ENCODE measurements at regions not wholly inside any gene's neighbourhood (a gene's known extent, or its start where the extent isn't known, plus 50 kb on each side); places are given as distances from the start of the nearest gene placed in this dataset.

DNA sequence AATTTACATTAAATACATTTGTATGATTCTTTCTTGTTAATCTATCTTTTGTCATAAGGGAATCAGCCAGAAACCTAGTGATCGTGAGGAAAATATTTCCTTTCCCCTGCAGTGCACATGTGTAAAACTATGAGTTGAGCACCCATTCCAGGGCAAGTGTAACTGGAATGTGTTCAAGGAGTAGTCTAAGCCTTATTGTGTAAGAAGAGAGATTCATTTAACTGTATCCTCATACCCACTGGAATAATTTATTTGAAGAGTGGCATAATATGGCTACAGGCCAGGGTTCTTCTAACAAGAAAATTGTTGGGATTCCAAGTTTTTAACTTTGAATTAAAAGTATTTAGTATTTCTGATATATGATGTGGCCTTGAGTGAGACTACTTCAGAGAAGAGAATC lies 1692.7 kb downstream of the EFNA5 start:
- no peak for DNase-seq (ENCODE audit: low read depth in 4 of 4, low spot score in 3 of 4)

GRCh38 chr5:105977163-105977562 lies 1693.6 kb downstream of the EFNA5 start:
- DNase-seq (ENCODE audit: low read depth in 4 of 4, low spot score in 3 of 4), result no peak

- DNase-seq (ENCODE audit: low read depth in 4 of 4, low spot score in 3 of 4), result no peak
These were observed 1699.8 kb downstream of the EFNA5 start for GRCh38 chr5:105970919-105971318.

DNA sequence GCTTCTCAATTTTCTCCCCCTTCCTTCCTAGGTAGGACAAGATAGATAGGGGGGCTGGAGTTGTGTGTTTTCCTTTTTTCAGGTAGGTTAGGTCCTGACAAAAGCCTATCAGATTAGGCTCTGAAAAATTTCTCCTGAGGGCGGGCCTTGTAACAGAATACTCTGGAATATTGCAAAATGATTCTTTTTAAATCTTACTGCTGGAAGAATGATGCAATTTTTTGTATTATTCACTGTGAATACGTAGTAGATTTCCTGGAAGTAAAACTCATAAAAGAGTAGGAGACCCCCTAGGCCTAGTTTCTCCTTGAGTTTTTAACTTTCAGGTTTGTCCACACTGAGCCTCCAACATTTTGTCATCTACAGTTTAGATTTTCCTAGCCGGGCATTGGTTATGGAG lies 1701.8 kb downstream of the EFNA5 start:
- DNase-seq (ENCODE audit: low read depth in 4 of 4, low spot score in 3 of 4), result no peak

DNA sequence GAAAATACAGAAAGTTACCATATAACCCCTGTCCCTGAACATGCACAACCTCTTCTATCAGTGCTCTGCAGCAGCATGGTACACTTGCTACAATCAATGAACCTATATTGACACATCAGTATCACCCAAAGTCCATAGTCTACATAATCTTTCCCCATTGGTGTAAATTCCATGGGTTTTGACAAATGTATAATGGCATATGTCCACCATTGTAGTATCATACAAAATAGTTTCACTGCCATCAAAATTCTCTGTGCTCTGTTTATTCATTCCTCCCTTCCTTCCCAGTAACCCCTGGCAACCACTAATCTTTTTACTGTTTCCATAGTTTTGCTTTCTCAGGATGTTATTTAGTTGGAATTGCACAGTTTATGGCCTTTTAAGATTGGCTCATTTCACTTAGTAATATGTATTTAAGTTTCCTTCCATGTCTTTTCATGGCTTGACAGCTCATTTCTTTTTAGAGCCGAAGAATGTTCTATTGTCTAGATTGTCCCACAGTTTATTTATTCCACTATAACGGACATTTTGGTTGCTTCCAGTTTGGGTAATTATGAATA lies 1707.0 kb downstream of the EFNA5 start:
- DNase-seq (ENCODE audit: low read depth in 4 of 4, low spot score in 3 of 4), result no peak

GRCh38 chr5:105961572-105961971 lies 1709.2 kb downstream of the EFNA5 start:
- DNase-seq (ENCODE audit: low read depth in 4 of 4, low spot score in 3 of 4), result no peak

DNA sequence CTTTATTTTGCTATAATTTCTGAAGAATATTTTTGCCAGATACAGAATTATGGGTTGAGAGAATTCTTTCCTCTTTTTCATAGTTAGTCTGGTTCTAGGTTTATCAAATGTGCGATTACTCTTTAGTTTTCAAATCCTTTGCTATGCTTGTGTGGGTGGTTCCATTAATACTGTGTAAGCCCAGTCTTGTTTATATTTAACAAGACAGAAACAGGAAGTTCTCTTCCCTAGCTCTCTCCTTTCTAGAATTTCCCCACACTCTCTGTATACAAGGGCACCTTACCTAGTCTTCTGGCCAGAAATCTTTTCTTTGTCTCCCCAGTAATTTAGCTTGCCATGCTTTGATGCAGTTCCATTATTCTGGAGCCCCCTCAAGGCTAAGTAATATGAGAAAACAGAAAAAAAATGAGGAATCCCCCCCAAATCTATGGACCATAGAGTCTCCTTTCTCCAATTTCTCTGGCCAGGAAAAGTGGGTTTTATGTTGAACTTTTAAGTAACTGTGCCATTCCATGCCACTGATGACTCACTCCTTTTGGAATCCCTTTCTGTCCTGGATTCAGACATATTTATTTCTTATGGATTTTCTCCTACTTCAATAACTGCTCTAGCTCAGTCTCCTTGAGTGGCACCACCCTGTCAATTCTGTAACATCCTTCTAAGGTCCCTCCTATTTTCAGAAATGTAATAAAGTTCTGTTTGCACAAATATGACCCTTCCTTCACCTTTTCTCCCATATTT lies 1714.1 kb downstream of the EFNA5 start:
- no peak for DNase-seq (ENCODE audit: low read depth in 4 of 4, low spot score in 3 of 4)

- no peak for DNase-seq (ENCODE audit: low read depth in 4 of 4, low spot score in 3 of 4)
These were observed 1716.4 kb downstream of the EFNA5 start for GRCh38 chr5:105954341-105954740.

- no peak for DNase-seq (ENCODE audit: low read depth in 4 of 4, low spot score in 3 of 4)
These were observed 1717.1 kb downstream of the EFNA5 start for GRCh38 chr5:105953616-105954015.

DNA sequence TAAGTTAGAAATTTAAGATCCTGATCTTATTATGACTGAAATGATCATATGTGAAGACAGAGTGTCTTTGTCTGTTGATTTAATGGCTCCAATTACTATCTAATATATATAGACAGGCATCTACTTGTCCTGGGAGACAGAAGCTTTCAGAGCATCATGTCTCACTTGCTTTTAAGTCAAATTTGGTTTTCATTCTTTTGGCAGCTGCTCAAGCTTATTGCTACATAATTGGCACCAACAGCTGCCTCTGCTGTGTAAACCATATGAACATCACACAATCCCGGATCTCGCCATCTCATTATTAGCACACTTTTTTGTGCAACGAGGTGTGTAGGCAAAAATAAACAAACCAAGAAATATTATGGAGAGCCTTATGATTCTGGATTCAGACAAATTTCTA lies 1717.9 kb downstream of the EFNA5 start:
- no peak for DNase-seq (ENCODE audit: low read depth in 4 of 4, low spot score in 3 of 4)

DNA sequence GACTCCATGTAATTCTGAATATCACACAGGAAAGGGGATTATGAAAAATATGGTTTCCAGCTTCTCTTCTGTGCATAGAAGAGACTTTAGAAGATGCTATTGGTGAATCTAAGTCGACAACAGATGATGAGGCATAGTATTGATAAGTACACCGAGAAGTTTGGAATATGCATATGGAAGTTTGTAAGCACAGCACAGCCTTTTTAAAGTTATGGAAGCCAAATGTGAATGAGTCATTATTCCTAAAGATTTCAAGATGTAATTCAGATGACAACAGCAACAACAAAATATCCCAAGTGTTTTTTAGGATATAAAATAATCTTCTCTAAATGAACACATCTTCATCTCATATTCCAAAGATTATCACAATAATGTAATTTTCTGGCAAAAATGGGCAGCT lies 1723.3 kb downstream of the EFNA5 start:
- DNase-seq (ENCODE audit: low read depth in 4 of 4, low spot score in 3 of 4), result no peak

- no peak for DNase-seq (ENCODE audit: low read depth in 4 of 4, low spot score in 3 of 4)
These were observed 1725.3 kb downstream of the EFNA5 start for GRCh38 chr5:105945203-105945972.

DNA sequence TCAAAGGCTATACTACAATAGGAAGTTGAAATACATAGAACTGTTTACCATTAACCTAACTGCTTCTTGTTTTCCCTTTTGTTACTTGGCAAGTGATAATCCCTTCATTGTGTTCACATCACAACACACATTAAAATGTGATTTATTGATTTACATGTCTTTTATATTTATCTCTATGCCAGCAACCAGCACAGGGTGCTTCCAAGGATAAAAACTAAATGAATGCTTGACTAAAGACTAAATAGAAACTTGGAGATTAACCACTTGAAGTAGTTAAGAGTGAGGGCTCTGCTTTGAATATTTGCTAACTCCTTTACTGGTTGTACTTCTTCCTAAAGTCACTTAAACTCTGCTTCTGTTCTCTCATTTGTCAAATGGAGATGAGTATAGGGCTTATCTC lies 1730.6 kb downstream of the EFNA5 start:
- DNase-seq (ENCODE audit: low read depth in 4 of 4, low spot score in 3 of 4), result no peak

DNA sequence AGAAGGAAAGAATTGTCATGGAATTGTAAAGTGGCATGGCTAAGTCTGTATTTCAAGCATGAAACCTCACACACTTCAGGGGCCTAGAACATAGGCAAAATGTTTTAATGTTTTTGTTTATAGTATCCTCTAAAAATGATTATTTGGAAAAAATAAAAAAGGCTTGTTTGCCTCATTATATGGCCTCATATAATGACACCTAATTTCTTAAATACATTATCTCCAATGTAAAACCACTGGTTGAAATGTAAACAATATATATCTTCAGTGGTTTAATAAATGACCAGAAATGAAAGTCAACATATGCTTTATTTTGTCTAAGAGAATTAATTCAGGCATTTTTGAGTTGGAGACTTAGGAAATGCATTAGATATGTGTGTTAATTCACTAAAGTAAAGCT lies 1736.6 kb downstream of the EFNA5 start:
- DNase-seq (ENCODE audit: low read depth in 4 of 4, low spot score in 3 of 4), result no peak

- no peak for DNase-seq (ENCODE audit: low read depth in 4 of 4, low spot score in 3 of 4)
These were observed 1738.8 kb downstream of the EFNA5 start for GRCh38 chr5:105931881-105932421.

GRCh38 chr5:105929858-105930257 lies 1740.9 kb downstream of the EFNA5 start:
- no peak for DNase-seq (ENCODE audit: low read depth in 4 of 4, low spot score in 3 of 4)

DNA sequence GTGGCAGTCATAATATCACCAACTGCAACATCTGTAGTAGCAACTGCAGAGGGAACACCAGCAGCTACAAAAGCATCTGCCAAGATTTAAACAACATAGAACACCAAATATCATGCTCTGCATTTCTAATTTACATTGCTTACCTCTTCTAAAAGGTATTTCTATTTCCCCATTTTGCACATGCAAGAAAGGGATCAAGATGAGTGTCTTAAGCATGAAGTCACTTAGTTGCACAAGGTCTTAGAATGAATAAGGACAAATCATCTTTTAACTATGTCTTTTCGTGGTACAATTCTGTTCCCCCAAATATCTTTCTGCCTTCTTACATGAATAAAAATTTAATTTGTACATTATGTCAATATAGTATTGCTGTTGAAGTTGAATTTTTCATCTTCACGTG lies 1746.4 kb downstream of the EFNA5 start:
- DNase-seq (ENCODE audit: low read depth in 4 of 4, low spot score in 3 of 4), result no peak

DNA sequence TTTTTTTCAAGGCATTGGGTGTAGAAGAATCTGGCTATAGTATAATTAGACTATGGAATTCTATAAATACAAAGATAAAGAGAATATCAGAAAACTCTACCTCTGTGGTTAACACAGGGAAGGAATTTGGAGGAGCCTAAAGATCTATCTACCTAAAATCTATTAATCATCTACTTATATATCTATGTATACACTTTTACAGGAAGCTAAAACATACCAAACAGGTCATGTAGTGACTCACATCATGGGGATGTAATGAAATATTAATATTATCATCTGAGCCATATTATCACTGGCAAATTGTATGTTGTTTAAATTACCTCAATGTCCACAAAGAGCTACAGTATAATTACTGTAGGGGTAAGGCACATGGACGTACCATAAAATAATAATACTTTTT lies 1748.2 kb downstream of the EFNA5 start:
- DNase-seq (ENCODE audit: low read depth in 4 of 4, low spot score in 3 of 4), result no peak

- DNase-seq (ENCODE audit: low read depth in 4 of 4, low spot score in 3 of 4), result no peak
These were observed 1748.7 kb downstream of the EFNA5 start for GRCh38 chr5:105922080-105922479.

GRCh38 chr5:105917189-105917588 lies 1753.5 kb downstream of the EFNA5 start:
- no peak for DNase-seq (ENCODE audit: low read depth in 4 of 4, low spot score in 3 of 4)

- DNase-seq (ENCODE audit: low read depth in 4 of 4, low spot score in 3 of 4), result no peak
These were observed 1763.7 kb downstream of the EFNA5 start for GRCh38 chr5:105907016-105907415.

- no peak for DNase-seq (ENCODE audit: low read depth in 4 of 4, low spot score in 3 of 4)
These were observed 1765.3 kb downstream of the EFNA5 start for GRCh38 chr5:105905392-105905791.

All from left renal pelvis (tissue), 4 donors.